ENCODE measurements at regions not wholly inside any gene's neighbourhood (a gene's known extent, or its start where the extent isn't known, plus 50 kb on each side); places are given as distances from the start of the nearest gene placed in this dataset.
"Not testable (repeated sequence)": the region's sequence is repeated elsewhere in the genome, so short reads cannot be mapped to it uniquely, and the experiment has no call there.

GRCh38 chr10:55227967-55228366 lies 426.9 kb upstream of the PCDH15 start:
- DNase-seq, result no peak

GRCh38 chr10:55224007-55224781 lies 423.2 kb upstream of the PCDH15 start:
- no peak for DNase-seq

- DNase-seq, result no peak
These were observed 422.3 kb upstream of the PCDH15 start for GRCh38 chr10:55223352-55223751.

GRCh38 chr10:55220975-55221374 lies 419.9 kb upstream of the PCDH15 start:
- DNase-seq, result no peak

GRCh38 chr10:55215699-55216098 lies 414.7 kb upstream of the PCDH15 start:
- no peak for DNase-seq

GRCh38 chr10:55214608-55215007 lies 413.6 kb upstream of the PCDH15 start:
- DNase-seq, result no peak

GRCh38 chr10:55212051-55212450 lies 411.0 kb upstream of the PCDH15 start:
- DNase-seq, result no peak

GRCh38 chr10:55203874-55204273 lies 402.8 kb upstream of the PCDH15 start:
- DNase-seq, result no peak

- DNase-seq, result no peak
These were observed 402.3 kb upstream of the PCDH15 start for GRCh38 chr10:55203319-55203718.

- no peak for DNase-seq
These were observed 399.0 kb upstream of the PCDH15 start for GRCh38 chr10:55200020-55200419.

GRCh38 chr10:55191236-55191860 lies 390.3 kb upstream of the PCDH15 start:
- no peak for DNase-seq

- DNase-seq, result no peak
These were observed 383.0 kb upstream of the PCDH15 start for GRCh38 chr10:55183993-55184392.

GRCh38 chr10:55180357-55180756 lies 379.3 kb upstream of the PCDH15 start:
- DNase-seq, result no peak

GRCh38 chr10:55174419-55174818 lies 373.4 kb upstream of the PCDH15 start:
- no peak for DNase-seq

GRCh38 chr10:55169493-55169892 lies 368.5 kb upstream of the PCDH15 start:
- no peak for DNase-seq

- DNase-seq, result no peak
These were observed 367.3 kb upstream of the PCDH15 start for GRCh38 chr10:55168343-55168742.

- no peak for DNase-seq
These were observed 362.5 kb upstream of the PCDH15 start for GRCh38 chr10:55163388-55163979.

- DNase-seq, result not testable (repeated sequence)
These were observed 361.3 kb upstream of the PCDH15 start for GRCh38 chr10:55162321-55162720.

- DNase-seq, result no peak
These were observed 359.7 kb upstream of the PCDH15 start for GRCh38 chr10:55160655-55161283.

GRCh38 chr10:55158633-55159032 lies 357.6 kb upstream of the PCDH15 start:
- DNase-seq, result no peak

- DNase-seq, result no peak
These were observed 345.0 kb upstream of the PCDH15 start for GRCh38 chr10:55146032-55146431.

- DNase-seq, result no peak
These were observed 343.0 kb upstream of the PCDH15 start for GRCh38 chr10:55144001-55144400.

GRCh38 chr10:55141892-55142291 lies 340.9 kb upstream of the PCDH15 start:
- DNase-seq, result peak in 1 of 2 experiments; percentile 24

GRCh38 chr10:55137063-55137462 lies 336.0 kb upstream of the PCDH15 start:
- no peak for DNase-seq

All from NCI-H2081 (cell line).